22Rv1 (cell line): ENCODE measurements at regions not wholly inside any gene's neighbourhood (a gene's known extent, or its start where the extent isn't known, plus 50 kb on each side); places are given as distances from the start of the nearest gene placed in this dataset.

ENCODE experiments used
- CTCF ChIP-seq: fragments of 450-650 bp; IDR thresholded peaks from 2 replicates; pipeline ENCODE4 v1.5.1; 2017; ENCODE audit warnings: mild to moderate bottlenecking
- ZFX ChIP-seq: fragments of 450-650 bp; IDR thresholded peaks from 2 replicates; pipeline ENCODE4 v1.6.1; 2017; ENCODE audit warnings: antibody characterized with exemption, borderline replicate concordance

GRCh38 chr4:58941286-58941685, 1831.1 kb upstream of the IGFBP7 start:
- TF ChIP-seq CTCF (no peak), ZFX (no peak)
